ENCODE measurements at regions not wholly inside any gene's neighbourhood (a gene's known extent, or its start where the extent isn't known, plus 50 kb on each side); places are given as distances from the start of the nearest gene placed in this dataset.
"Not testable (repeated sequence)": the region's sequence is repeated elsewhere in the genome, so short reads cannot be mapped to it uniquely, and the experiment has no call there.

GRCh38 chr4:111296466-111296865 lies 673.6 kb upstream of the PITX2 start:
- DNase-seq, result no peak

DNA sequence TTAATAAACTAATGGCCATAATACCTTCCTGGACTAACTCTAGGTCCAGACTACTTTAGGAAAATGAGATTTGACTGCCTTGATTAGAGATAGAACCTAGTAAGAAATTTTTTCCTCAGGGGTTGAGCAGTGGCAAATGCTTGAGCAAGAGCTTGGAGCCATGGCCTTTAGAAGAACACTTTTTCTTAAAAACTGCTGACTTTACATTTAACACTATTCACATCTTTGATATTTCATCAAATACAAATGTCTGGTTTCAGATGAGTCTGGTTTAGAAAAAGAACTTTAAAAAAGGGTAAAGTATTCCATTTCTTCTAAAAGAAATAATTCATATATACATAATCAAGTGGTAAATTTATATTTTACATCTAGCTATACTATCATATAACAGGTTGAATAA lies 680.9 kb upstream of the PITX2 start:
- DNase-seq, result no peak

GRCh38 chr4:111323496-111323895 lies 700.6 kb upstream of the PITX2 start:
- no peak for DNase-seq

DNA sequence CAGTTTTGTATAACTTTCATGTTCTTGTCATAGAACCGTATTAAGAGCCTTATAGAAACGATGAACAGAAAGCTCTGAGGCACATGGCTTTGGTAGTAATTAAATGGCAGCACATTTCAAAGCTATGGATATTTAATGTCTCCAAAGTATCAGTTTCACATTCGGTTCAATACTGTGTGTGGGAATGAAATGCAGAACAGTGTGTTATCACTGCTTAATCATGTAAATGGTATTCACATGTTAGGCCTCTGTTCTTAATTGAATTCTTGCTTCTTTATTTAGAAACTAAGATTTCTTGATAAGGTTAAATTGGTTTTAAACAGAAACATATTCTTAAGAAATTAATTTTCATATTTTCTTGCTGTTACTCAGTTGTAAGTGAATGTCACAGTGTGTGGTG lies 701.0 kb upstream of the PITX2 start:
- DNase-seq, result no peak

DNA sequence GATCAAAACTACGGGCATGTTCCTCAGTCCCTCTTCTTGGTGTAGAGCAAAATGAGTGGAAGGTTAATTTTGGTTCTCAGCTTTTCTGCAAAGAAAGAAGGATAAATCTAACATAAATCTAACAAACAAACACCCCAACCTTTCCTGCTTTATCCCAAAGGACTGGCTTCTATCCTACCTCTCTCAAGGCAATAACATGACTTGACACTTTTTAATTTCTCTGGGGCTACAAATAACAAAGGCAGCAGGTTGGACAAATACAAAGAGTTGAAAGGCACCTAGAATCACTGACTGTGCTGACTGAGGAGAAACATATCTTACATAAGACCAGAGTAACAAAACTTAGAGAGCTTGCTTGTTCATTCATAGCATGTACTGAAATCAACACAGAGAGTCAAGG lies 703.6 kb upstream of the PITX2 start:
- DNase-seq, result no peak

- no peak for DNase-seq
These were observed 707.9 kb upstream of the PITX2 start for GRCh38 chr4:111330786-111331185.

- DNase-seq, result no peak
These were observed 711.5 kb upstream of the PITX2 start for GRCh38 chr4:111334361-111334760.

GRCh38 chr4:111337186-111337876 lies 714.5 kb upstream of the PITX2 start:
- DNase-seq, result not testable (repeated sequence)

- DNase-seq, result no peak
These were observed 736.7 kb upstream of the PITX2 start for GRCh38 chr4:111359602-111360001.

GRCh38 chr4:111360906-111361305 lies 738.0 kb upstream of the PITX2 start:
- DNase-seq, result peak; percentile 16

DNA sequence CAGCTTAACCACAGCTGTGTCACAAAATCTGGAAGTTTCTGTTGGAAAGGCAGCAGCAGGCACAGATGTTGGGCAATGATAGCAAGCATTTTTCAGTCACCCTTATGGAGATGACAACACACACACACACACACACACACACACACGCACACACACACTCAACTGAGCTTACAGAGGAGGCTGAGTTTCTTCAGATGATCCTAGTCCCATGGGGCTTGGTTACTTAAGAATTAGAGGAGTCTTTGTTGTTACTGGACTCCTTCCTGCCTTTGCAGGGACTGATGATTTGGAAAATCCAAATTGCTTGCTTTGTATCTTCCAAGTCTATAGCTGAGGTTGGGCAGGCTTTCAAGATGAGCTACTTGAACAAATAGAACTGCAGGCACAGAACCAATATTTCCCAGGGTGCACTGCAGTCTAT lies 740.1 kb upstream of the PITX2 start:
- no peak for DNase-seq

DNA sequence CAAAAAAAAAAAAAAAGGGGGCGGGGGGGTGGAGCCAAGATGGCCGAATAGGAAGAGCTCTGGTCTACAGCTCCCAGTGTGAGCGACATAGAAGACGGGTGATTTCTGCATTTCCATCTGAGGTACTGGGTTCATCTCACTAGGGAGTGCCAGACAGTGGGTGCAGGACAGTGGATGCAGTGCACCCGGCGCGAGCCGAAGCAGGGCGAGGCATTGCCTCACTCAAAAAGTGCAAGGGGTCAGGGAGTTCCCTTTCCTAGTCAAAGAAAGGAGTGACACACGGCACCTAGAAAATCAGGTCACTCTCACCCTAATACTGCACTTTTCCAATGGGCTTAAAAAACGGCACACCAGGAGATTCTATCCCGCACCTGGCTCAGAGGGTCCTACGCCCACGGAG lies 755.0 kb upstream of the PITX2 start:
- DNase-seq, result not testable (repeated sequence)

GRCh38 chr4:111388561-111388960 lies 756.7 kb upstream of the FAM241A start:
- no peak for DNase-seq

GRCh38 chr4:111391829-111392228 lies 753.4 kb upstream of the FAM241A start:
- no peak for DNase-seq

DNA sequence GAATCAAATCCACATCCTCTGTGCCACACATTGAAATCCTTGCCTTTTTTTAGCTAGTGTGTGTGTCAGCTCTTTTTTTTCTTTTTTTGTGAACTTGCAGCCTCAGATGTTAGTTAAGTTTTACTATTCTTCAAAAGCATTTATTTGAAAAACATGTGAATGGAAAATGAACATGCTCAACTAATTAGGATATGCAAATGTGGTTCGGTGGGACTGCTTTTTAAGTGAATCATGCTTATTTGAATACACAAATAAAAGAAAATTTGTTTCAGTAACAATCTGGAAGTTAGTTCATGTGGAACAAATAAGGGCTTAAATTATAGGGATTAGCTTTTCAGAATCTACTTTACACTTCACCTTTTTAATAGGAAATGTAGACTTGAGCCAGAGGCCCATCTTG lies 751.5 kb upstream of the FAM241A start:
- no peak for DNase-seq

DNA sequence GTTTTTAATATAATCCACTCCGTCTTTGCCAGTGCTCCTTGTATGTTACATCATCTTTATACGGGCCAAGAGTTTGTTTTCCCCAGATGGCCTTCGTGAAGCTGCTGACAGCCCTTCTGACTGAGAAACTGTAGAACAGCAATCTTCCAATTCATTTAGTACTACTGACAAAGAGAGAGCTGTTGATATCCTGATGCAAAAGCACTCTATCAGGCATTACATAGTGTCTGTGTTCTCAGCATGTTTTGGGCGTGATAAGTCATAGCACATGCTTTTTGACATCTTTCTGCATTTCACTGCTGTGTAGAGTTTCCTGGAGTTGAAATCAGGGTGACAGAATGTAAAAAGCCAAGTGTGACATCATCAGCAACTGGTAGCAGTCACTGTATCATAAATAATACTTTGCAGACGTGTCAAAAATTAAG lies 746.3 kb upstream of the FAM241A start:
- DNase-seq, result no peak

DNA sequence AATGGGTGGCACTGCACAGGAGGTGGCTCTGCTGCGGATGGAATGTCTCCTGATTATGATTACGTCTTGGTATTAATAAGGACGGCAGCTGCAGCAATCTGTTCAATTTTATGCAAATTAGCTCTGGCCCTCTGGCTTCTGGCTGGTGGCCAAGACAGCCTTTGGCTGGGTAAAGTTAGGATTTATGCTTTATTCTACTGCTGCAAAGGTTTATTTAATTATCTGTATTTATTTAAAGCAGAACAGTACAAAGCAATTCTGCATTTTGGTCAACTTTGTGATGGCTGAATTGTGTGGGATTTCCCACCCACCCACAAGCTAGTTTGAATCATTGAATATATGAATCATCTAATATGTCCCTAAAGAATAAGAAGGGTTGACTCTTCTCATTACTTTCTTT lies 745.6 kb upstream of the FAM241A start:
- DNase-seq, result no peak

DNA sequence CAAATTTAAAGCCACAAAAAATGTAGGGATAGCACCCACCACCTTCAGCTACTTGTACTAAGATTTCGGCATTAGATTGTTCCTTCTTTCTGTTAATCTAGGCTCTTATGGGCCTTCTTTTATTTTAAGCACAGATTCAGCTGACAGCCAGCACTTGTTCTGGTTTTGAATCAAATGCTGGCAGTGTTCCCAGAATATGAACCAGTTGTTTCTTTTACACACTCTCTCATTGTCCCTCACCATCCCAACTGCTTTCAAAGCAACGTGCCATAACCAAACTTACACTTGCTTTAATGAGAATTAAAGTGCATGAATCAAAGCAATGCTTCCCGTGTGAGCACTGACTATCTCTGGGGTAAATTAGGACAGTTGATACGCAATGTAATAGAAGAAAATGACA lies 744.5 kb upstream of the FAM241A start:
- no peak for DNase-seq

DNA sequence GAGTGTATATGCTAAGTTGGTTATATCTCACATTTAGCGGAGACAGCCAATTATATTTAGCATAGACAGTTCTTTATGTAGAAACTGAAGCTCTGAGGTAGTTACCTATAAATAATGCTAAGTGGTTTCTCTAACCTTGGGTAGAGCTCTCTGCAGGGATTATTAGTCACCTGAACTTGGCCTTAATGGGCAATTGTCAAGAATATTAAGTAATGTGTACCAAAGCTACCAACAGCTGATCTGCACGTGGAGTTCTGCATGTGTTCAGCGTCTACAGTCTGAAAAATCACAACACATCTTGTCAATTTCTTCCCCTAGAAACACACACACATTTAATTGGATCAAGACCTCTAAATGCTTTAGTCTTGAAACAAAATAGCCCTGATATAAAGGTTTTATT lies 740.6 kb upstream of the FAM241A start:
- no peak for DNase-seq

GRCh38 chr4:111405989-111406388 lies 739.3 kb upstream of the FAM241A start:
- no peak for DNase-seq

DNA sequence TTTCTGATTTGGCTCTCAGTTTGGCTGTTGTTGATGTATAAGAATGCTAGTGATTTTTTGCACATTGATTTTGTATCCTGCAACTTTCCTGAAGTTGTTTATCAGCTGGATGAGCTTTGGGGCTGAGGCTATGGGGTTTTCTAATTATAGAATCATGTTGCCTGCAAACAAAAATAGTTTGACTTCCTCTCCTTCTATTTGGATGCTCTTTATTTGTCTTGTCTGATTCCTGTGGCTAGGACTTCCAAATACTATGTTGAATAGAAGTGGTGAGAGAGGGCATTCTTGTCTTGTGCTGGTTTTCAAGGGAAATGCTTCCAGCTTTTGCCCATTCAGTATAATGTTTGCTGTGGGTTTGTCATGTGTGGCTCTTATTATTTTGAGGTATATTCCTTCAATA lies 734.7 kb upstream of the FAM241A start:
- no peak for DNase-seq

- no peak for DNase-seq
These were observed 727.7 kb upstream of the FAM241A start for GRCh38 chr4:111417521-111417920.

DNA sequence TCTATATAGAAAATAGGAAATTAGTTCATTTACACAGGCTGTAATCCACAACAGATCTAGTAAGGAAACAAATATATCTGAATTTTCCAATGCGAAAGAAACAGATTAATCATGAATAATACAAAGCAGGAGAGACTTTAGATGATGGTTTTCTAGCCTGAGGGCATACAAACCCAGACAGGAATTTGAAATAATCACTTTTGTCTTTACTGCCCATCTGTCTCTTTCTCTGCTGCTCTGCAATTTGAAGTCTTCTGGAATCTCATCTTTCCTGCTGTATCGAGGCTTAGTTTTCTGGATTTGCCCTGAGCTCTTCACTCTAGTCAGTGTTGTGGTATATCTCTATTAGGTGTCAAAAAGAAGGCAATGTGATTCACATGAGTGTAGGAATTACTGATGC lies 711.8 kb upstream of the FAM241A start:
- no peak for DNase-seq

GRCh38 chr4:111434586-111434985 lies 710.7 kb upstream of the FAM241A start:
- DNase-seq, result no peak

DNA sequence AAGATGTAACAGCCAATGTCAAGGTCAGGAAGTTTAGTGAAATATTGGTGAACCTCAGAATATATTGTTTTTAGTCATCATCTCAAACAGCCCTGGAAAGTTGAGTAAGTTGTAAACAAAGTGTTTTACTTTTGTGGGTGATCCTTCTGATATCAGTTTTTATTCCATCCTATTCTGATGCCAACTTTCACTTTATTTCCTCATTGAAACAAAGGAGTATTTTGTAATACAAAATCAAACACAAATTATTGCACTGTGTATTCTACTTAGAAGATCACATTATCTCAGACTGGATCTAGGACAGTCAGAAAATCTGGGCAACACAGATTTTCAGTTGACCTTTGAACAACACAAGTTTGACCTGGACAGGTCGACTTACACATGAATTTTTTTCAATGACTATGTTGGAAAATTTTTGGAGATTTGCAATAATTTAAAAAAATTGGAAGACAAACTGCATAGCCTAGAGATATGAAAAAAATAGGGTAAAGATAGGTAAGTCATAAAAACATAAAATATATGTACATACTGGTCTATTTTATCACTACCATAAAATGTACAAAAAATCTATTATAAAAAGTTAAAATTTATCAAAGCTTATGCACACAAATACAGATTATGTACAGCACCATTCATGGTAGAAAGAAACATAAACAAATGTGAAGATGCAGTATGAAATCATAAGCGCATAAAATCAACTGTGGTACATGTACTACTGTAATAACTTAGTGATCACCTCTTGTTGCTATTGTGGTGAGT lies 709.1 kb upstream of the FAM241A start:
- no peak for DNase-seq

All from activated CD4-positive, alpha-beta T cell treated with anti-CD3 and anti-CD28 coated beads, Interleukin-2, amount 50 U/mL, for 16 hours (primary cell).